ENCODE measurements at regions not wholly inside any gene's neighbourhood (a gene's known extent, or its start where the extent isn't known, plus 50 kb on each side); places are given as distances from the start of the nearest gene placed in this dataset.

GRCh38 chr19:14271840-14272239 lies 65.9 kb upstream of the ADGRL1 start:
- TF ChIP-seq POLR2A (IDR thresholded peaks at IDR 0.05; ENCODE audit: low read length) (no peak), GATA1 (IDR thresholded peaks at IDR 0.05; ENCODE audit: low read depth, low read length) (no peak)
